ENCODE measurements at regions not wholly inside any gene's neighbourhood (a gene's known extent, or its start where the extent isn't known, plus 50 kb on each side); places are given as distances from the start of the nearest gene placed in this dataset.

- TF ChIP-seq CTCF (IDR thresholded peaks at IDR 0.05) = no peak
- no peak for TF ChIP-seq POLR2A (IDR thresholded peaks at IDR 0.05)
These were observed 63.5 kb upstream of the FRMD4A start for GRCh38 chr10:14394179-14394578.

Measured in lower leg skin (tissue), 3 donors.